ENCODE measurements at regions not wholly inside any gene's neighbourhood (a gene's known extent, or its start where the extent isn't known, plus 50 kb on each side); places are given as distances from the start of the nearest gene placed in this dataset.

DNA sequence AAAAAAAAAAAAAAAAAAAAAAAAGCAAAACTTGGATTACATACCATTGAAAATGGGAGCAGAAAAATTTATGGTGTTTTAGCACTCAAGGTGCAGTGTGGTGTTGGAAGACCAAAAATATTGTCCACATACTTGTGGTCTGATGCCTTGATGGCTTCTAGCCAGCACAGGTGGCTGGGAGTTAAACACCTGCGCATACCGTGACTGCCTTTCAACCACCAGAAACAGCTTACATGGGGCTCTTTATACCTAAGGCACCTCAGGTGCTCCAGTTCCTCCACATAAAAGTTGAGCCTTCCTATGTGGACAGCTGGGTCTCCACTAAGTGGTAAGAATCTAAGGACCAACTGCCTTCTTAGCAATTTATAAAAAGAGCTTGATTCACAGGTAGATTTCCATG is 802.6 kb upstream of the CELF4 start:
- no peak overlapping the region for H3K14ac ChIP-seq (ENCODE audit: insufficient read length)
- H2BK15ac ChIP-seq (ENCODE audit: low read length): no peak overlapping the region
- H3K9ac ChIP-seq (replicated peaks in 1 of 4; ENCODE audit: extremely low read depth in 1 of 4, low read depth in 3 of 4, low read length in 3 of 4): no peak overlapping the region
- DNase-seq (ENCODE audit: low read depth in 1 of 2, low spot score in 2 of 2) (no peak), FAIRE-seq (no peak)
- H2BK5ac ChIP-seq (ENCODE audit: low read depth, low read length): no peak overlapping the region
- 96% methylated on average over 2 of the region's 2 CpGs; no CpG with 5 or more reads in 1 of the 2 experiments for WGBS, 2 experiments (ENCODE audit: extremely low coverage in 1 of 2, insufficient coverage in 1 of 2, insufficient read length in 1 of 2, insufficient replicate concordance in 2 of 2, low coverage in 1 of 2, low lambda C conversion rate in 2 of 2, missing lambda C conversion rate in 1 of 2)
- H3K27me3 ChIP-seq (replicated peaks in 1 of 4; ENCODE audit: control insufficient read depth in 3 of 4, extremely low read depth in 1 of 4, insufficient read depth in 3 of 4, low read length in 3 of 4): no peaks in the 10 kb centered on the region
- H2BK20ac ChIP-seq (ENCODE audit: low read length): no peak overlapping the region
- H4K5ac ChIP-seq (ENCODE audit: insufficient read length, low read depth, low read length): no peak overlapping the region
- H3K4me2 ChIP-seq (ENCODE audit: insufficient read depth in 1 of 2, low read depth in 2 of 2, low read length in 2 of 2): no peak overlapping the region
- H3K79me2 ChIP-seq (ENCODE audit: control insufficient read depth in 1 of 2, insufficient read depth in 2 of 2, low read length in 2 of 2): no peaks in the 10 kb centered on the region
- H3K4me3 ChIP-seq (ENCODE audit: extremely low read depth in 1 of 4, insufficient read depth in 2 of 4, low read depth in 3 of 4, low read length in 4 of 4): no peak overlapping the region
- no peaks in the 10 kb centered on the region for H3K9me3 ChIP-seq (ENCODE audit: insufficient read depth in 2 of 2, low read depth in 1 of 2, low read length in 1 of 2)
- no peak overlapping the region for H2AFZ ChIP-seq (ENCODE audit: low read length)
- no peak overlapping the region for H3K4ac ChIP-seq (replicated peaks; ENCODE audit: insufficient read length, low read depth, low read length)
- H3K36me3 ChIP-seq (ENCODE audit: control insufficient read depth in 2 of 4, insufficient read depth in 4 of 4, low read length in 3 of 4): no peaks in the 10 kb centered on the region
- H3K23me2 ChIP-seq (ENCODE audit: low read depth, low read length): no peaks in the 10 kb centered on the region
- no peak for TF ChIP-seq GTF2F1 (IDR thresholded peaks at IDR 0.05; ENCODE audit: borderline replicate concordance, low read depth, low read length)
- TF ChIP-seq POLR2AphosphoS5 (IDR thresholded peaks at IDR 0.05; ENCODE audit: low read depth, low read length): no peak
- TF ChIP-seq SP1 (IDR thresholded peaks at IDR 0.05; ENCODE audit: low read depth, low read length): no peak
- no peak for TF ChIP-seq JUND (IDR thresholded peaks at IDR 0.05; ENCODE audit: low read length)
- no peak for TF ChIP-seq PHF8 (conservative IDR thresholded peaks at IDR 0.05; ENCODE audit: low read depth, low read length)
- no peak for TF ChIP-seq RAD21 (IDR thresholded peaks at IDR 0.05 in 1 of 2, conservative IDR thresholded peaks at IDR 0.05 in 1 of 2; ENCODE audit: low read depth in 2 of 2, low read length in 2 of 2)
- no peak for TF ChIP-seq SP4 (IDR thresholded peaks at IDR 0.05; ENCODE audit: low read length)
- no peak for TF ChIP-seq SRF (IDR thresholded peaks at IDR 0.05; ENCODE audit: low read depth, low read length)
- no peak for TF ChIP-seq MAFK (IDR thresholded peaks at IDR 0.05; ENCODE audit: low read depth, low read length)
- no peak for TF ChIP-seq RFX5 (IDR thresholded peaks at IDR 0.05; ENCODE audit: borderline replicate concordance, low read depth, low read length)
- no peak for TF ChIP-seq SIRT6 (IDR thresholded peaks at IDR 0.05; ENCODE audit: low read length)
- TF ChIP-seq BCL11A (IDR thresholded peaks at IDR 0.05; ENCODE audit: low read depth in 2 of 2, low read length in 2 of 2): no peak
- TF ChIP-seq SIX5 (IDR thresholded peaks at IDR 0.05; ENCODE audit: low read depth, low read length): no peak
- no peak for TF ChIP-seq FOSL1 (IDR thresholded peaks at IDR 0.05; ENCODE audit: insufficient read depth, low read depth, low read length)
- no peak overlapping the region for H4K8ac ChIP-seq (ENCODE audit: extremely low read depth, insufficient read depth, low read length)
- H3K18ac ChIP-seq (ENCODE audit: extremely low read depth, low read length): no peak overlapping the region
- ChIA-PET CTCF (ENCODE audit: partially characterized antibody) (interaction anchor here (0.6 to 1.5 kb wide), 8 partner anchors 12 to 588 kb away, joined by 3 to 8 read pairs (median 3); no protein-coding TSS in a partner anchor), POLR2A (ENCODE audit: partially characterized antibody) (no interaction called here)
- H3K56ac ChIP-seq (replicated peaks; ENCODE audit: insufficient read length, low read depth, low read length): no peak overlapping the region
- H4K91ac ChIP-seq (replicated peaks; ENCODE audit: insufficient read length, low read length): no peak overlapping the region
- no peak overlapping the region for H2BK12ac ChIP-seq (ENCODE audit: low read depth, low read length)
- no peak overlapping the region for H3K27ac ChIP-seq (ENCODE audit: low read depth, low read length)
- no peaks in the 10 kb centered on the region for H3K79me1 ChIP-seq (ENCODE audit: low read depth, low read length)
- no peaks in the 10 kb centered on the region; a peak in 1 of 7 replicates for H3K4me1 ChIP-seq (replicated peaks in 1 of 4; ENCODE audit: control insufficient read depth in 3 of 4, insufficient read depth in 4 of 4, low read length in 3 of 4)
- no peaks in the 10 kb centered on the region for H4K20me1 ChIP-seq (replicated peaks in 1 of 2; ENCODE audit: control insufficient read depth in 1 of 2, insufficient read depth in 2 of 2, low read length in 2 of 2)
- no peak overlapping the region for H2BK120ac ChIP-seq (replicated peaks; ENCODE audit: low read depth, low read length)
- no peak overlapping the region for H2AK5ac ChIP-seq (ENCODE audit: low read depth, low read length)
- no peak overlapping the region for H3K23ac ChIP-seq (ENCODE audit: insufficient read length)

All from H1 (cell line).